WTC11 (cell line): ENCODE measurements at regions not wholly inside any gene's neighbourhood (a gene's known extent, or its start where the extent isn't known, plus 50 kb on each side); places are given as distances from the start of the nearest gene placed in this dataset.

Experiments
- ATAC-seq: fragments of 200-7000 bp; cut with Tn5 transposase; 2 replicates; pipeline ENCODE4 v1.10.0; 2021; ENCODE audit warnings: mild to moderate bottlenecking, moderate library complexity
- CTCF ChIA-PET: fragments of 300-600 bp; sonication (Branson Sonifier 250); formaldehyde crosslinking; loops from one replicate; lab custom pipeline; 2021; ENCODE audit warnings: antibody characterized with exemption; lab: Charles Lee
- POLR2A ChIA-PET: fragments of 350-600 bp; sonication (Branson Sonifier 250); formaldehyde crosslinking; loops from one replicate; lab custom pipeline; 2021; ENCODE audit warnings: antibody characterized with exemption; lab: Charles Lee
- DNase-seq: peaks from one replicate; pipeline ENCODE4 v3.0.0; 2021; ENCODE audit warnings: low spot score
- H3K27ac Mint-ChIP-seq: 2 replicates; pipeline ENCODE4 v1.8.0; 2021; ENCODE audit warnings: mixed read lengths
- H3K27me3 Mint-ChIP-seq: 2 replicates; pipeline ENCODE4 v1.8.0; 2021; ENCODE audit warnings: low read depth, mild to moderate bottlenecking, moderate library complexity, mixed read lengths
- H3K36me3 Mint-ChIP-seq: 2 replicates; pipeline ENCODE4 v1.8.0; 2021; ENCODE audit warnings: mixed read lengths
- H3K4me1 Mint-ChIP-seq: 2 replicates; pipeline ENCODE4 v1.8.0; 2022; ENCODE audit warnings: mixed read lengths
- H3K4me3 Mint-ChIP-seq: 2 replicates; pipeline ENCODE4 v1.8.0; 2021; ENCODE audit warnings: mild to moderate bottlenecking, moderate library complexity, mixed read lengths
- H3K9me3 Mint-ChIP-seq: 2 replicates; pipeline ENCODE4 v1.8.0; 2021; ENCODE audit warnings: mixed read lengths
- ATF2 ChIP-seq: sonication (generic); formaldehyde crosslinking; IDR thresholded peaks from 2 replicates; pipeline ENCODE4 v1.8.1; 2022; ENCODE audit warnings: low read depth, missing genetic modification reagents, borderline replicate concordance
- E2F1 ChIP-seq: sonication (generic); formaldehyde crosslinking; IDR thresholded peaks from 2 replicates; pipeline ENCODE4 v1.8.0; 2022; ENCODE audit warnings: mild to moderate bottlenecking, missing genetic modification reagents
- ESRRA ChIP-seq: sonication (generic); formaldehyde crosslinking; IDR thresholded peaks from 2 replicates; pipeline ENCODE4 v1.8.1; 2022; ENCODE audit warnings: mild to moderate bottlenecking, missing genetic modification reagents, borderline replicate concordance
- FOXJ3 ChIP-seq: sonication (generic); formaldehyde crosslinking; IDR thresholded peaks from 2 replicates; pipeline ENCODE4 v1.9.0; 2021; ENCODE audit warnings: missing genetic modification reagents, mild to moderate bottlenecking, borderline replicate concordance
- GRHL2 ChIP-seq: fragments of 250-450 bp; sonication (Bioruptor Pico); IDR thresholded peaks from 2 replicates; pipeline ENCODE4 v1.8.0; 2022; ENCODE audit warnings: mild to moderate bottlenecking, moderate library complexity; ENCODE audit not compliant: insufficient replicate concordance, severe bottlenecking
- IRF2 ChIP-seq: sonication (generic); formaldehyde crosslinking; IDR thresholded peaks from 2 replicates; pipeline ENCODE4 v1.8.0; 2022; ENCODE audit warnings: low read depth, missing genetic modification reagents, borderline replicate concordance
- KAT7 ChIP-seq: sonication (generic); formaldehyde crosslinking; IDR thresholded peaks from 2 replicates; pipeline ENCODE4 v1.8.1; 2023; ENCODE audit warnings: missing genetic modification reagents, mild to moderate bottlenecking, borderline replicate concordance
- NFATC4 ChIP-seq: fragments of 250-450 bp; sonication (Bioruptor Pico); IDR thresholded peaks from 2 replicates; pipeline ENCODE4 v1.9.0; 2021; ENCODE audit warnings: mild to moderate bottlenecking
- OVOL2 ChIP-seq: fragments of 250-450 bp; sonication (Bioruptor Pico); IDR thresholded peaks from 2 replicates; pipeline ENCODE4 v1.9.0; 2021; ENCODE audit warnings: mild to moderate bottlenecking, borderline replicate concordance
- SMAD4 ChIP-seq: sonication (generic); formaldehyde crosslinking; IDR thresholded peaks from 2 replicates; pipeline ENCODE4 v1.8.0; 2022; ENCODE audit warnings: mild to moderate bottlenecking, missing genetic modification reagents
- SOX15 ChIP-seq: fragments of 250-450 bp; sonication (Bioruptor Pico); IDR thresholded peaks from 2 replicates; pipeline ENCODE4 v1.9.0; 2021; ENCODE audit warnings: mild to moderate bottlenecking
- TCF7 ChIP-seq: sonication (generic); formaldehyde crosslinking; IDR thresholded peaks from 2 replicates; pipeline ENCODE4 v1.8.0; 2022; ENCODE audit warnings: mild to moderate bottlenecking, low read depth, missing genetic modification reagents, moderate library complexity
- ZBTB21 ChIP-seq: sonication (generic); formaldehyde crosslinking; IDR thresholded peaks from 2 replicates; pipeline ENCODE4 v1.8.1; 2023; ENCODE audit warnings: mild to moderate bottlenecking, missing genetic modification reagents, borderline replicate concordance
- ZNF219 ChIP-seq: sonication (generic); formaldehyde crosslinking; IDR thresholded peaks from 2 replicates; pipeline ENCODE4 v1.8.0; 2023; ENCODE audit warnings: missing genetic modification reagents, mild to moderate bottlenecking, borderline replicate concordance
- ZNF281 ChIP-seq: sonication (generic); formaldehyde crosslinking; IDR thresholded peaks from 2 replicates; pipeline ENCODE4 v1.8.0; 2023; ENCODE audit warnings: mild to moderate bottlenecking, missing genetic modification reagents
- ZNF396 ChIP-seq: fragments of 250-450 bp; sonication (Bioruptor Pico); IDR thresholded peaks from 2 replicates; pipeline ENCODE4 v1.8.0; 2021; ENCODE audit warnings: mild to moderate bottlenecking, moderate library complexity, borderline replicate concordance
- ZNF532 ChIP-seq: fragments of 250-450 bp; sonication (Bioruptor Pico); IDR thresholded peaks from 2 replicates; pipeline ENCODE4 v1.9.0; 2021; ENCODE audit warnings: mild to moderate bottlenecking, borderline replicate concordance
- TF ChIP-seq, protein P1 (sequence below): fragments of 250-450 bp; sonication (Bioruptor Pico); IDR thresholded peaks from 2 replicates; pipeline ENCODE4 v1.8.0; 2021; ENCODE audit warnings: mild to moderate bottlenecking
- TF ChIP-seq, protein P2 (sequence below): sonication (generic); formaldehyde crosslinking; IDR thresholded peaks from 2 replicates; pipeline ENCODE4 v1.8.0; 2023; ENCODE audit warnings: missing genetic modification reagents, mild to moderate bottlenecking, borderline replicate concordance

GRCh38 chr22:19590696-19591095, 66.5 kb upstream of the CLDN5 start:
- H3K4me1 Mint-ChIP-seq = peaks cover 5% of the 10 kb centered on the region; the same call in 1 of the 2 replicates
- ChIA-PET POLR2A (no interaction called here), CTCF (interaction anchor here (0.9 kb wide), 1 partner anchor 39 kb away, joined by 3 read pairs; no protein-coding TSS in a partner anchor)
- TF ChIP-seq, protein P1, sequence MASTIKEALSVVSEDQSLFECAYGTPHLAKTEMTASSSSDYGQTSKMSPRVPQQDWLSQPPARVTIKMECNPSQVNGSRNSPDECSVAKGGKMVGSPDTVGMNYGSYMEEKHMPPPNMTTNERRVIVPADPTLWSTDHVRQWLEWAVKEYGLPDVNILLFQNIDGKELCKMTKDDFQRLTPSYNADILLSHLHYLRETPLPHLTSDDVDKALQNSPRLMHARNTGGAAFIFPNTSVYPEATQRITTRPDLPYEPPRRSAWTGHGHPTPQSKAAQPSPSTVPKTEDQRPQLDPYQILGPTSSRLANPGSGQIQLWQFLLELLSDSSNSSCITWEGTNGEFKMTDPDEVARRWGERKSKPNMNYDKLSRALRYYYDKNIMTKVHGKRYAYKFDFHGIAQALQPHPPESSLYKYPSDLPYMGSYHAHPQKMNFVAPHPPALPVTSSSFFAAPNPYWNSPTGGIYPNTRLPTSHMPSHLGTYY (CRISPR knock-in tag) = no peak
- TF ChIP-seq NFATC4 (CRISPR knock-in tag) = no peak
- no peak for TF ChIP-seq ZNF396 (CRISPR knock-in tag)
- no peak for TF ChIP-seq ZBTB21 (CRISPR knock-in tag)
- TF ChIP-seq GRHL2 (CRISPR knock-in tag) = no peak
- TF ChIP-seq ATF2 (CRISPR knock-in tag) = no peak
- no peak for TF ChIP-seq SOX15
- TF ChIP-seq E2F1 (CRISPR knock-in tag) = no peak
- no peak for TF ChIP-seq ZNF532 (CRISPR knock-in tag)
- no peak for TF ChIP-seq IRF2 (CRISPR knock-in tag)
- TF ChIP-seq, all 79 proteins: peak for 0
- no peak overlapping the region for H3K4me3 Mint-ChIP-seq
- H3K9me3 Mint-ChIP-seq = no peaks in the 10 kb centered on the region
- ATAC-seq = no peak
- H3K27ac Mint-ChIP-seq = no peak overlapping the region
- no peaks in the 10 kb centered on the region for H3K27me3 Mint-ChIP-seq
- DNase-seq = no peak
- H3K36me3 Mint-ChIP-seq = no peaks in the 10 kb centered on the region

GRCh38 chr22:19591568-19591967, 67.4 kb upstream of the CLDN5 start:
- H3K27ac Mint-ChIP-seq = no peak overlapping the region
- ATAC-seq = no peak
- no peaks in the 10 kb centered on the region for H3K9me3 Mint-ChIP-seq
- peaks cover 5% of the 10 kb centered on the region; the same call in 1 of the 2 replicates for H3K4me1 Mint-ChIP-seq
- CTCF ChIA-PET = interaction anchor here (0.9 to 1.6 kb wide), 2 partner anchors 38 to 104 kb away, joined by 3 read pairs; no protein-coding TSS in a partner anchor
- H3K27me3 Mint-ChIP-seq = no peaks in the 10 kb centered on the region
- H3K4me3 Mint-ChIP-seq = no peak overlapping the region
- no peaks in the 10 kb centered on the region for H3K36me3 Mint-ChIP-seq
- POLR2A ChIA-PET = no interaction called here
- no peak for DNase-seq
- TF ChIP-seq TCF7 (CRISPR knock-in tag) (no peak), KAT7 (no peak), FOXJ3 (CRISPR knock-in tag) (no peak), ZNF281 (CRISPR knock-in tag) (no peak), IRF2 (CRISPR knock-in tag) (no peak), ZNF219 (CRISPR knock-in tag) (no peak), GRHL2 (CRISPR knock-in tag) (no peak), OVOL2 (CRISPR knock-in tag) (no peak), ESRRA (CRISPR knock-in tag) (no peak), SMAD4 (CRISPR knock-in tag) (no peak)
- TF ChIP-seq, protein P2, sequence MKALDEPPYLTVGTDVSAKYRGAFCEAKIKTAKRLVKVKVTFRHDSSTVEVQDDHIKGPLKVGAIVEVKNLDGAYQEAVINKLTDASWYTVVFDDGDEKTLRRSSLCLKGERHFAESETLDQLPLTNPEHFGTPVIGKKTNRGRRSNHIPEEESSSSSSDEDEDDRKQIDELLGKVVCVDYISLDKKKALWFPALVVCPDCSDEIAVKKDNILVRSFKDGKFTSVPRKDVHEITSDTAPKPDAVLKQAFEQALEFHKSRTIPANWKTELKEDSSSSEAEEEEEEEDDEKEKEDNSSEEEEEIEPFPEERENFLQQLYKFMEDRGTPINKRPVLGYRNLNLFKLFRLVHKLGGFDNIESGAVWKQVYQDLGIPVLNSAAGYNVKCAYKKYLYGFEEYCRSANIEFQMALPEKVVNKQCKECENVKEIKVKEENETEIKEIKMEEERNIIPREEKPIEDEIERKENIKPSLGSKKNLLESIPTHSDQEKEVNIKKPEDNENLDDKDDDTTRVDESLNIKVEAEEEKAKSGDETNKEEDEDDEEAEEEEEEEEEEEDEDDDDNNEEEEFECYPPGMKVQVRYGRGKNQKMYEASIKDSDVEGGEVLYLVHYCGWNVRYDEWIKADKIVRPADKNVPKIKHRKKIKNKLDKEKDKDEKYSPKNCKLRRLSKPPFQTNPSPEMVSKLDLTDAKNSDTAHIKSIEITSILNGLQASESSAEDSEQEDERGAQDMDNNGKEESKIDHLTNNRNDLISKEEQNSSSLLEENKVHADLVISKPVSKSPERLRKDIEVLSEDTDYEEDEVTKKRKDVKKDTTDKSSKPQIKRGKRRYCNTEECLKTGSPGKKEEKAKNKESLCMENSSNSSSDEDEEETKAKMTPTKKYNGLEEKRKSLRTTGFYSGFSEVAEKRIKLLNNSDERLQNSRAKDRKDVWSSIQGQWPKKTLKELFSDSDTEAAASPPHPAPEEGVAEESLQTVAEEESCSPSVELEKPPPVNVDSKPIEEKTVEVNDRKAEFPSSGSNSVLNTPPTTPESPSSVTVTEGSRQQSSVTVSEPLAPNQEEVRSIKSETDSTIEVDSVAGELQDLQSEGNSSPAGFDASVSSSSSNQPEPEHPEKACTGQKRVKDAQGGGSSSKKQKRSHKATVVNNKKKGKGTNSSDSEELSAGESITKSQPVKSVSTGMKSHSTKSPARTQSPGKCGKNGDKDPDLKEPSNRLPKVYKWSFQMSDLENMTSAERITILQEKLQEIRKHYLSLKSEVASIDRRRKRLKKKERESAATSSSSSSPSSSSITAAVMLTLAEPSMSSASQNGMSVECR (CRISPR knock-in tag) = no peak
